Activated naive CD4-positive, alpha-beta T cell treated with Interleukin-2 at 50 U/mL for 16 hours (primary cell): ENCODE measurements at regions not wholly inside any gene's neighbourhood (a gene's known extent, or its start where the extent isn't known, plus 50 kb on each side); places are given as distances from the start of the nearest gene placed in this dataset.
A peak's percentile ranks its signal among the peaks of the same experiment; 100 is the strongest.
"Not testable (repeated sequence)": the region's sequence is repeated elsewhere in the genome, so short reads cannot be mapped to it uniquely, and the experiment has no call there.

Source experiments
- DNase-seq: peaks from one replicate; pipeline ENCODE4 v3.0.0-alpha.2; 2020

DNA sequence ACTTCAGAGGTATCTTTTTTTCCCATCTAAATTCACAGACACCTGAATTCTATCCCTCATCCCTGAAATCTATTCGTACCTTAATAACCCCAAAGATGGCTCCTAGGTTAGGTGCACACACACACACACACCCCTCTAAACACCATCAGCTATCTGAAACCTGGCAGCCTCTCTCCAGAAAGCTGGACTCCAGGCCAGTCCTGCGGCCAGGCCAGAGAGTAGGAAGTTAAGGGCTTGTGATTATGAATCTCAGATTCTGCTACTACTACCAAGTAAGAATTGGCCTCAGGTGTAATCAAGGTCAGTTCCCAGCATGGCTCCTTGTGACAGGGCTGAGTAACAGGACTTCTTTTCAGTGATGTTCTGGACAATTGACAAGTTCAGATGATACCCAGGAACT is 244.2 kb upstream of the SERP2 start:
- DNase-seq: no peak

GRCh38 chr13:44131069-44131614 is 242.5 kb upstream of the SERP2 start:
- DNase-seq: no peak

- no peak for DNase-seq
These were observed 240.9 kb upstream of the SERP2 start for GRCh38 chr13:44132710-44133109.

DNA sequence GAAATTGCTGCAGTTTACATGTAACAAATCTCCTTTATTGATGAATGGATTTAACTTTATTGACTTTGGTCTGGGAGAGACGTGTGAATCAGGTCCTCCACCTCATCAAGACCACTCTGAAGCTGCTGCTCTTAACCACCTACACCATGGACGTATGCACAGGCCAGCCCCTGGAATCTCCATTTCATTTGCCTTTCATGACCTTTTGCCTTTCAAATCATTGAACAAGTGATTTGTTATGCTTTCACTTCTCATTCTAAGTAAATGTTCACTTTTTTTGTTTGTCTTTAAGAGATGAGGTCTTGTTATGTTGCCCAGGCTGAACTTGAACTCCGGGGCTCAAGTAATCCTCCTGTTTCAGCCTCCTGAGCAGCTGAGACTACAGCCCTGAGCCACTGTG is 240.0 kb upstream of the SERP2 start:
- no peak for DNase-seq

DNA sequence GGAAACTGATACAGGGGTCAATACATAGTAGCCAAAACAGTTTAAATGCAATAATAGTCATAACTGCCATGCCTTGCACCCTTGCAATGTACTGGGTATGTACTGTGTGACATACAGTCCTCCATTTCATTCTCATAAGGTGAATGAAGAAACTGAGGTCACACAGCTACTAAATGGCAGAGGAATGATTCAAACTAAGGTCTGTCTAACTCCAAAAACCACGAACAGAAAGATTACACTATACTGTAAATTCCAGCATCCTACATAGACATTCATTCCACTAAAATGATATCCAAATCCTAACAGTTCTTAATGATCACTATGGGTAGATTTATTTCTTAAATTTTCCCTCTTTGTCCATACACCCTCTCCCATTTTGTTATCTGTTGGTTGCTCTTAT is 238.1 kb upstream of the SERP2 start:
- no peak for DNase-seq

DNA sequence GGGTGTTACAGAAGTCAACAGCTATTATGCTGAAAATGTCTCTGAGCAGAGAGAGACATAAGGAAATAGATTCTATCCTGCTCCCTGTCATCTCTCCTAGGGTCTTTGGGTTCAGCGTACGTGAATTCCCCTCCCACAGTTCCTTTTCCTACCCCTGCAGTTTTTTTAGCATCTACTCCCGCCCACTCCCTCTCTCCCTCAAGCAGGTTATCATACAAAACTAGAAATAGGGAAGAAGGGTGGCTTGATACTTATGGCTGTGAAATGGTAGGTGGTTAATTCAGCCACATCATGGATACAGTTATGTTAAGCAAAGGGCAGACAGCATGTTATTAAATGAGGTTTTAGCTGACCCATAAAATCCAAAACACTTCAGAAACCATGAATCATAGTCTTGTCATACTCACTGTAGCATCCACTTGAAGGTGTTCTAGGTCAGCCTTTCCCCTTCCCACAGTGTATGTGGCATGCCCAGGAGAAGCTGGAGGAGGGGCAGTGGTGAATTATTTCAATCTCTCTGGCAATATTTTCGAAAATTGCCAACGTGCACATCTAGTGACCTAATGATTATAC is 236.8 kb upstream of the SERP2 start:
- no peak for DNase-seq

DNA sequence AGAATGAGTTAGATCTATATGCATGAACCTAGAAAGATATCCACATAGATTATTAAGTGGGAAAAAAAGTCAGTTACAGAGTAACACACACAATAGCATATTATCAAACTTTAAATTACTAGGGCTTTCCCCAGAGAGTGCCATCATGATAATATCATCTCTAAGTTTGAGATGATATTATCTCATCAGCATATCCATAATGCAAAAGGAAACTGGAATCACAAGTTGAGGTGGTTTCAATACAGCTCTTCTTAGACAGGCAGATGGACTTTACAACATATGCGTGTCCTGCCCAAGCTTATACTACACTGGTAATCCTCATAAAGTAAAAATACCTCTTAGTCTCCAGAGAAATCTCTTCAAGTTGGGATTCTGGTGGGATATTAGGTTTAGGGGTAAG is 236.2 kb upstream of the SERP2 start:
- DNase-seq: no peak

DNA sequence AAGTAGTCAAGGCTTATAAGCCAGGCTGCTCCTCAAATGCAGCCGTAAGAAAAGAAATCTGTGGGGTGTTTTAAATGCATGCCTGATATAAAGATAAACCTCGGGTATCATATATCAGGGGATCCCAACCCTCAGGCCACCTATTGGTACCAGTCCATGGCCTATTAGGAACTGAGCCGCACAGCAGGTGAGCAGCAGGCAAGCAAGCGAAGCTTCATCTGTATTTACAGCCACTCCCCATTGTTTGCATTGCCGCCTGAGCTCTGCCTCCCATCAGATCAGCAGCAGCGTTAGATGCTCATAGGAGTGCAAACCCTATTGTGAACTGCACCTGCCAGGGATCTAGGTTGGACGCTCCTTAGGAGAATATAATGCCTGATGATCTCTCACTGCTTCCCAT is 233.5 kb upstream of the SERP2 start:
- DNase-seq: no peak

DNA sequence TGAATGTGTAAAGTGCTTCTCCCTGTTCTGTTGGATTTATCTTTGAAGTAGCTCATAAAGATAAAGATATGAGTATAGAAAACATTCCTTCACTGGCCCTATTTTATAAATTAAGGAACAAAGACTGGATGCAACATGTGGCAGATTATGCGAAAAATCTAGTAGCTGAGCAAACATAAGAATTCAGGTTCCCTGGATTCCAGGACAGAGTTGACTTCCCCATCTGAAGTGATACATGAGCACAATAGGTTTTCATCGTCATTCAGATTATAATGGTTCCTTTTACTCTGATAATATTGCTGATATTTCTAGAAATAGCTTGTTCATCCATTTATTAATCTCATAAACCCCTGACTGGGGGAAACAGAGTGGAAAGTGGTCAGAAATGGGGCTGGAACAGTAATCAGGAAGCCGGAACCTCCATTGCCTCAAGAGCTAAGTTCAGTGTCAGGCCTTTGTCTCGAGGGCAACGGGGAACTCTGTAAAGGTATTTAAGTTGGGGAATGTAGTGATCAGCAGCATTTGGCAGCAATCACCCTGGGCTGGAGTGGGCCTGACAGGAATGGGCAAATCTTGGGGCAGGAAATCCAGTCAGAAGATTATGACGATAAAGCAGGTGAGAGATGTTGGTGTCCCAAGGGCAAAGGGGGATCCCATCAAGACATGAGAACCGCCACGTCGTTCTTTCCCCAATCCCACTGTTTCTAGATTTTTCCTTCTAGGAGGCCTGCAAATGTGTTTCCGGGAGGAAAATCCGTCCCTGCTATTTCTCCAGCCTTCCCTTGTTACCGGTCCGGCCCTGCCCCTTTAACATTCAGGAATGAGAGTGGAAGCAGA is 232.5 kb upstream of the SERP2 start:
- DNase-seq: peak; percentile 3

DNA sequence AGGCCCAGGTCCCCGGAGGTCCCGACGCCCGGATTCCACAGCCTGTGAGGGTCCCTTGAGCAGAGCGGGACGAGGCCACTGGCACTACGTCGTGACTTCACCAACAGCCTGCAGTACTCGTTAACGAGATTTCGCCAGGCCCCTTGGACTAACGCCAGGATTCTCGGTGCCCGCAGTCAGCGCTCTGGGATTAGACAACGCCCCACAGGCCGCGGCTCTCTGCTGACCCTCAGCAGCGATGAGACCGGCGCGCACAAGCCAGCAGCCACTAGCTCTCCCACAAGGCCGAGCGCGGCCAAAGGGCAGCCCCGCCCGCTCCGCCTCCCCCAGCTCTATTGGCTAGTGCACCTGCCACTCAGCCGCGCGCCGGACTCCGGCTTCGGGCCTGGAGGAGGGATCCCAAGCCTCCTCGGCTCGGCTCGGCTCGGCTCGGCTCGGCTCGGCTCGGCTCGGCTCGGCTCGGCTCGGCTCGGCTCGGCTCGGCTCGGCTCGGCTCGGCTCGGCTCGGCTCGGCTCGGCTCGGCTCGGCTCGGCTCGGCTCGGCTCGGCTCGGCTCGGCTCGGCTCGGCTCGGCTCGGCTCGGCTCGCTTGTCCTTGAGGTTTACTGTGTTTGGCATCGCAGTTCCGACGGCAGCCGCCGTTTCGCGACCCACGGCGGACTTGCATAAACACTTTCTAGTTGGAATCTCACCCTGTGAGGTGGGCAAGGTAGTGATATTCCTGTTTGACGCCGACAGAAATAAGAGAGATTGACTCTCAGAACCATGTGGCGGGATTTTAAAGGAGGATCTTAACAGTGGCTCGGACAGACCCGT is 231.7 kb upstream of the SERP2 start:
- DNase-seq: peak; percentile 95

DNA sequence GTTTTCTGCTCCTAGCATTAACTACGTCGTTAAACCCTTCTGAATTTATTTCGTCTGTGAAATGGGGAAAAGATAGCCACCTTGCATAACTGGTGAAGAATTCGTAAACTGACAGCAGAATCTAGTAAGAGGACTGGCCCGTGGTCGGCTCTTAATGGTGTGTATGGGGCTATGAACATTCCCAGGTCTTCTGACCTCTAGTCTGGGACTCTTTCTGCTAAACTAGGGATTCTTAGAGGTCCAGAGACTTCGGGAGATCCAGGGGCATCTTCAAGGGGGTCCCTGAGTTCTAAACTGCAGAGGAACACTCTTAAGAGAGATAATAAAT is 231.1 kb upstream of the SERP2 start:
- DNase-seq: no peak

DNA sequence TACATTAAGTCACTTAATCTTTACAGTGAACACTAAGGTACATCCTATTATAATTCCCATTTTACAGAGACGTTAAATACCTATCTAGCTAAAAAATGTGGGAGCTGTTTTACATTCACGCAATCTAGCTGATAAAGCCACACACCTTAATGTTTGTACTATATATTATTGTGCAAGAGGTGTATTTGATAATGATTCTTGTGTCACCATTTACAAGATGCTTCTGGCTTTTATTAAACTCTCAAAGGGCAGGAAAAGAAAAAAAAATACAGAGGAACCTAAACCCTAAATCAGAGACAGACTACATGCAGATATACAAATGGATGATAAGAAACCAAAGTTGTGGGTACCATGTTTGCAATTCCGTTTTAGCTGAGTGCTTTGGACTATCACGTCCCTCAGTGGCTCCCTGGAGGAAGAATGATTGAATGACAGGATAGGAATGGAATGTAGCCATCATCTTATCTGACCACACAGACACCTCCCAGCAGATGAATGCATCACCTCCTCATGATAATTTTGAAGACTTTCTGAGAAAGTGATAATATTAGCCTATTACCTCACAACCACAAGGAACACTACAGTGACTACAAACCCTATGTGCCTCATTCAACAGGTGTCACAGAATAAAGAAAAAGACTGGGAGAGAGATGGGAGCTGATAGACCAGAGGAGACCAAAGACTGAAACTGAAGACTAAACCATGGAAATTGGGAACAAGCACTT is 230.5 kb upstream of the SERP2 start:
- DNase-seq: no peak

DNA sequence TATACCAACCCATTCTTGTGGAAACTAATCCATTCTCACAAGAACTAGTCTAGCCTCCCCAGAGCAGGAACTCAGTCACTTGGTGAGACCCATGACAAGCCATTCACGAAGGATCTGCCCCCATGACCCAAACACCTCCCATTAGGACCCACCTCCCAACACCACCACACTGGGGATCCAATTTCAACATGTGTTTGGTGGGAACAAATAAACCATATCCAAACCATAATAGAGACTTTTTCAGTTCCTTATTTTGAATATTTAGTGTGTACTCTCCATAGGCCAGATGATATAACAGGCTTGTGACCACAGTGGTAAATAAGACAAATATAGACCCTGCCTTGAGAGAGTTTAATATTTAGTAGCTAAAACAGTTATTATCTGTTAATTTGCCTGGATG is 227.5 kb upstream of the SERP2 start:
- DNase-seq: no peak

GRCh38 chr13:44147233-44147632 is 226.4 kb upstream of the SERP2 start:
- no peak for DNase-seq

DNA sequence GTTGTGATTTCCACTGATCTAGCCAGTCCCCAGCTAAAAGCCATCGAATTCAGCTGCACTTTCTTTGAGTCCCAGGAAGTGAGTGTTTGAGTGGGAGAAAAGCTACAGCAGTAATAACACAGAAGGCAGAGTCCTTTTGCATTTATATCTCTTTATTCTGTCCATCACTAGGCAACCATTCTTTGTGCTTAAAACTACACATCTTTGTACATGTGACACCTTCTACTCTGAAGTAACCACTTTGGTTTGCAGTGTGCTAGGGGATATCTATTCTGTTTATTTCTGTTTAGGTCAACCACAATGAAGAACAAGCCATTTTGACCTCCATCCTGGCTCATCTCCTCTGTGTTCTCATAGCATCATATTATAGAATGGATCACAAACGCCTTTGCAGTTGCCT is 226.0 kb upstream of the SERP2 start:
- DNase-seq: no peak

DNA sequence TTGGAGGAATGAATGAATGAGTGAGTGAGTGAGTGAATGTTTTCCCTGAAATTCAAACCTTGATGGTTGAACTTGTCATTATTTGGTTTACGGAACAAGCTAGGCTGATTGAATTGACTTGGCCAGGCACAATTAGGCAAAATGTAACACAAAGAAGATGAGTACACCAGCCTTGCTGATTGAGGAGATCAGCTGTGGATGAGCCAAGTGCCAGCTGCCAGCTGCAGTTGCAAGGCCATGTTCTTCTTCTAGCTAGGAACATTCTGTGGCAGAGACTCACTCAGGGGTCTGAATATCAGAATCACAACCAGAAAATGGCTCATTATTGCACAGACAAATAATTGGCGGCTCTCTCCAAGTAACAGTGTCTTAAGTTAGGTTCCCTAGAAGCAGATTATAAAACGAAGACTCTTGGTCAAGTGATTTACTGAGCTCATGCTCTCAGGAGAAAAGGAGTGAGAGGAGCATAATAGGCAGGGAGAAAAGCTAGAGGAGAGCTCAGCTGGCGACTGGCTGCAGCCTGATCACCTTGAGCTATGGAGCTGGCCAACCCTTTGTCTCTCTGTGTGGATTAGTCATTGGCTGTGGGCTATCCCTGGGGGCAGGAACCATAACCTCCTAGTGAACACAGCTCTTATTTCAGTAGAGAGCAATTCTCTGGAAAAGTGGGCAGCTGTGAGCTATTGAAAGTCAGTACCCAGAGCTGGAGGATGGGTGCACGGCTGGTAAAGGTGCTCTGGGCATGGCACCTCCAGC is 225.3 kb upstream of the SERP2 start:
- DNase-seq: no peak

DNA sequence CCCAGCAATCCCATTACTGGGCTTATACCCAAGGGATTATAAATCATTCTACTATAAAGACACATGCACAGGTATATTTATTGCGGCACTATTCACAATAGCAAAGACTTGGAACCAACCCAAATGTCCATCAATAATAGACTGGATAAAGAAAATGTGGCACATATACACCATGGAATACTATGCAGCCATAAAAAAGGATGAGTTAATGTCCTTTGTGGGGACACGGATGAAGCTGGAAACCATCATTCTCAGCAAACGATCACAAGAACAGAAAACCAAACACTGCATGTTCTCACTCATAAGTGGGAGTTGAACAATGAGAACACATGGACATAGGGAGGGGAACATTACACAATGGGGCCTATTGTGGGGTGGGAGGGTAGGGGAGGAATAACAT is 224.4 kb upstream of the SERP2 start:
- DNase-seq: not testable (repeated sequence)

- DNase-seq: no peak
These were observed 223.8 kb upstream of the SERP2 start for GRCh38 chr13:44149821-44150220.

GRCh38 chr13:44151474-44151873 is 222.2 kb upstream of the SERP2 start:
- no peak for DNase-seq

DNA sequence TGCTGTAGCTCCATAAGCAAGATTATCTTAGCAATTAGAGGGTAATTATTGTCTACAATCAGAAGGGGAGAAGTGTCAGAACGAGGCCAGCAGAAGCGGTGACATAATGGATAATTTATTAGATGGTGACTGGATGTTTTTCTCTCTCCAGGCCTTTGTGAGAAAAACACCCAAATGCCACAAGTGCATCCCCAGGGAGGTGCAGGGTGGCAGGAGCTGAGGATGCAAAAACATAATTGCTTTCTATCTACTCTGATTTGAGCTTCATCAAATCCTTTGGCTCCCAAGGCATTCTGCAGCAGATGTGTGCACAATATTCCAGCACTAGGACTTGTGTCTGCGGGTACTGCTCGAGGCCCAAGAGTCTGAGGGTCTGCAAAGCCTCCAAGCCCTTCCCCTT is 220.1 kb upstream of the SERP2 start:
- no peak for DNase-seq

- DNase-seq: no peak
These were observed 218.0 kb upstream of the SERP2 start for GRCh38 chr13:44155422-44156293.
